ENCODE measurements at regions not wholly inside any gene's neighbourhood (a gene's known extent, or its start where the extent isn't known, plus 50 kb on each side); places are given as distances from the start of the nearest gene placed in this dataset.

DNA sequence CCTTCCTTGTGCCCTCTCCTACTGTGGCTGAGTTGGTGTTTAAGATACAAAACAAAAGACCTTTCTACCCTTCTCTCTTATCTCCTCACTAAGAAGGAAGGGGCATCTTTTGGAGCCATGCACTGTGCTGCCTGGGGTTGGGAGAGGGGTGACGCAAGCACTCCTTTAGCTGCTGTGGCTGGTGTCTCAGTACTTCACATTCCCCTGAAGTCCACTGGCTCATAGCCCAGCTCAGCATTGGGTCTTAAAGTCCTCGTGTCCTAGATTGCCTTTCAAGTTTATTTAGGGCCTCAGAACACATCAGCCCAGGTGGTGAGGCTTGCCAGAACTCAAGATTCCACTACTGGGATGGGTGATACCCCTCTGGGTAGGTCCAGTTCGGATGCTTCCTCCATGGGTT, 325.9 kb upstream of the CYLC2 start:
- TF ChIP-seq, protein P1, sequence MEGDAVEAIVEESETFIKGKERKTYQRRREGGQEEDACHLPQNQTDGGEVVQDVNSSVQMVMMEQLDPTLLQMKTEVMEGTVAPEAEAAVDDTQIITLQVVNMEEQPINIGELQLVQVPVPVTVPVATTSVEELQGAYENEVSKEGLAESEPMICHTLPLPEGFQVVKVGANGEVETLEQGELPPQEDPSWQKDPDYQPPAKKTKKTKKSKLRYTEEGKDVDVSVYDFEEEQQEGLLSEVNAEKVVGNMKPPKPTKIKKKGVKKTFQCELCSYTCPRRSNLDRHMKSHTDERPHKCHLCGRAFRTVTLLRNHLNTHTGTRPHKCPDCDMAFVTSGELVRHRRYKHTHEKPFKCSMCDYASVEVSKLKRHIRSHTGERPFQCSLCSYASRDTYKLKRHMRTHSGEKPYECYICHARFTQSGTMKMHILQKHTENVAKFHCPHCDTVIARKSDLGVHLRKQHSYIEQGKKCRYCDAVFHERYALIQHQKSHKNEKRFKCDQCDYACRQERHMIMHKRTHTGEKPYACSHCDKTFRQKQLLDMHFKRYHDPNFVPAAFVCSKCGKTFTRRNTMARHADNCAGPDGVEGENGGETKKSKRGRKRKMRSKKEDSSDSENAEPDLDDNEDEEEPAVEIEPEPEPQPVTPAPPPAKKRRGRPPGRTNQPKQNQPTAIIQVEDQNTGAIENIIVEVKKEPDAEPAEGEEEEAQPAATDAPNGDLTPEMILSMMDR (conservative IDR thresholded peaks at IDR 0.05 in 1 of 2, IDR thresholded peaks at IDR 0.05 in 1 of 2; ENCODE audit: low read depth in 1 of 2, low read length in 2 of 2): no peak
- TF ChIP-seq EZH2 (IDR thresholded peaks at IDR 0.05; ENCODE audit: low read length, missing control alignments): no peak

All from fibroblast of lung (primary cell).